GM13976 (cell line): ENCODE measurements at regions not wholly inside any gene's neighbourhood (a gene's known extent, or its start where the extent isn't known, plus 50 kb on each side); places are given as distances from the start of the nearest gene placed in this dataset.

Source experiments
- DNase-seq: peaks from one replicate; pipeline ENCODE4 v3.0.0; 2012; ENCODE audit warnings: low spot score
- CTCF ChIP-seq: IDR thresholded peaks from 2 replicates; pipeline ENCODE4 v1.5.1; 2012; ENCODE audit warnings: borderline replicate concordance, mild to moderate bottlenecking; ENCODE audit not compliant: insufficient read depth; ENCODE audit errors: extremely low read depth, missing control alignments, control extremely low read depth
- in situ Hi-C: fragments of 300-500 bp; cut with MboI; formaldehyde crosslinking; loops from one replicate; pipeline ENCODE4 v1.12.0; 2022; ENCODE audit warnings: low sequenced_read_pairs, mixed read lengths, inconsistent platforms; ENCODE audit not compliant: unreplicated experiment

GRCh38 chr3:157618075-157618760, 115.0 kb upstream of the VEPH1 start:
- in situ Hi-C loops: loop anchor here (25.0 kb wide), 3 partner anchors 819 to 1169 kb away; no protein-coding TSS in a partner anchor
- peak; percentile 58 for DNase-seq
- peak; percentile 43 for TF ChIP-seq CTCF

DNA sequence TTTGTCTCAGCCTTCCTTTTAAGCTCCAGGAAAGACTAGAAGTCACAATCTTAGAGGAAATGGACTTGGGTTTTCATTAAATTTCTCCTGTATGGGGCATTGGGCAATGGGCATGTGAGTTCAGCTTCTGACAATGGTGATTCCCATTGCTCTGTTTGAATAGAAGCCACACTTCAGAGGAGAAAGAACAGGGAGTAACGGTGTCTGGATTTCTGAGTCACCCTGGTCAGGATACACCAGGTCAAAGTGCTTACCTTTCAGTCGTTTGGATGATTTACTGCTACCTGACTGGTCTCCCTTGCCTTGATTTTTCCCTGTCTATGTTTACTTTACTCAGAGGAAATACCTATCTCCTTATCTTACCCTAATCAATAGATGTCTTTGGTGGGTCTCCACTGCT, 111.7 kb upstream of the VEPH1 start:
- in situ Hi-C loops: loop anchor here (25.0 kb wide), 3 partner anchors 822 to 1172 kb away; no protein-coding TSS in a partner anchor

DNA sequence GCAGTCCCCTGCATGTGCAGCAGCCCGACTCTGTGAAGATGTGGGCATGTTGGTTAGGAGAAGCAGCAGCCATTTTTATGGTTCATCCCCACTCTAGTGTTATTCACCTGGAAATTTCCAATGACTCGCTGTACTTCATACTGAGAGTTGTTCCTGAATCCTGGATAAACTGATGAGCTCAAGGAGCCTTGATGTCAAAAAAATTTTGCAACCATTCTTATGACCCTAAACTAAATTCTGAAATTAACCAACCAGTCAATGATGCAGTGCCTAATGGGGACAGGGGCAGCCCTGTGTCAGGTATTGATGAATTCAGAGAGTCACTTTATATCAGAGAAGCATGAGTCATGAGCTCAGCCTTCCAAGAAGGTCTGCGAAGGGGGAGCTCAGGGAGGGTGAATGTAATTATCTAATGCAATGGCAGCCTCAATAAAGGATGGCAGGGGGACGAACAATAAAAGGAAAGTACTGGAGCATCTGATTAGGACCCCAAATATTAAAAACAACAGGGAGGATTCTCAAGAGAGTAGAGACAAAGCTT, 108.4 kb upstream of the VEPH1 start:
- DNase-seq: no peak
- in situ Hi-C loops: loop anchor here (25.0 kb wide), 3 partner anchors 826 to 1176 kb away; no protein-coding TSS in a partner anchor
- no peak for TF ChIP-seq CTCF

More for the DNA sequence above, 111.7 kb upstream of the VEPH1 start:
- no peak for DNase-seq
- TF ChIP-seq CTCF: no peak

- in situ Hi-C loops: loop anchor here (25.0 kb wide), 3 partner anchors 826 to 1176 kb away; no protein-coding TSS in a partner anchor
Observed at GRCh38 chr3:157610876-157611535, 107.8 kb upstream of the VEPH1 start.

GRCh38 chr3:157607826-157608405, 104.7 kb upstream of the VEPH1 start:
- in situ Hi-C loops: loop anchor here (25.0 kb wide), 3 partner anchors 829 to 1179 kb away; no protein-coding TSS in a partner anchor
- DNase-seq: no peak
- TF ChIP-seq CTCF: no peak

More at GRCh38 chr3:157610876-157611535, 107.8 kb upstream of the VEPH1 start:
- no peak for TF ChIP-seq CTCF
- DNase-seq: no peak

- in situ Hi-C loops: loop anchor here (25.0 kb wide), 3 partner anchors 830 to 1180 kb away; no protein-coding TSS in a partner anchor
Observed at GRCh38 chr3:157606852-157607197, 103.6 kb upstream of the VEPH1 start.

More at GRCh38 chr3:157606852-157607197, 103.6 kb upstream of the VEPH1 start:
- DNase-seq: no peak
- no peak for TF ChIP-seq CTCF
